H1 (cell line): ENCODE measurements at regions not wholly inside any gene's neighbourhood (a gene's known extent, or its start where the extent isn't known, plus 50 kb on each side); places are given as distances from the start of the nearest gene placed in this dataset.

Source experiments
- CTCF ChIA-PET: fragments of 300-600 bp; sonication (Branson Sonifier 250); formaldehyde crosslinking; loops from one replicate; lab custom pipeline; 2021; ENCODE audit not compliant: partially characterized antibody; lab: Charles Lee
- POLR2A ChIA-PET: fragments of 300-600 bp; sonication (Branson Sonifier 250); formaldehyde crosslinking; loops from one replicate; lab custom pipeline; 2021; ENCODE audit warnings: inconsistent platforms; ENCODE audit not compliant: partially characterized antibody; lab: Charles Lee
- DNase-seq, 2 experiments: peaks; one replicate each; pipeline versions ENCODE4 v3.0.0 to v3.0.0-alpha.2; 2010 to 2022; ENCODE audit warnings: low spot score in 2 of 2, low read depth in 1 of 2, mixed read lengths in 1 of 2
- FAIRE-seq: peaks from 2 replicates; lab custom pipeline; 2011; peaks lifted over from hg19 to GRCh38; lab: Jason Lieb, UNC
- H2AFZ ChIP-seq: 2 replicates; pipeline ENCODE4 v1.8.1; 2012; ENCODE audit warnings: low read length, inconsistent platforms
- H2AK5ac ChIP-seq: 2 replicates; pipeline ENCODE4 v1.6.1; 2013; ENCODE audit warnings: low read depth, low read length
- H2BK120ac ChIP-seq: replicated peaks from 2 replicates; pipeline ENCODE3; 2013; ENCODE audit warnings: low read depth, low read length, inconsistent platforms
- H2BK12ac ChIP-seq: 2 replicates; pipeline ENCODE4 v1.6.1; 2013; ENCODE audit warnings: low read depth, low read length
- H2BK15ac ChIP-seq: 2 replicates; pipeline ENCODE4 v1.6.1; 2013; ENCODE audit warnings: low read length
- H2BK20ac ChIP-seq: 2 replicates; pipeline ENCODE4 v1.6.1; 2013; ENCODE audit warnings: low read length
- H2BK5ac ChIP-seq: 2 replicates; pipeline ENCODE4 v1.6.1; 2013; ENCODE audit warnings: low read depth, low read length
- H3K14ac ChIP-seq: 2 replicates; pipeline ENCODE4 v1.6.1; 2013; ENCODE audit warnings: inconsistent platforms; ENCODE audit not compliant: insufficient read length
- H3K18ac ChIP-seq: 2 replicates; pipeline ENCODE4 v1.6.1; 2013; ENCODE audit warnings: low read length; ENCODE audit errors: extremely low read depth
- H3K23ac ChIP-seq: 2 replicates; pipeline ENCODE4 v1.6.1; 2013; ENCODE audit warnings: inconsistent platforms; ENCODE audit not compliant: insufficient read length
- H3K23me2 ChIP-seq: 2 replicates; pipeline ENCODE4 v1.6.1; 2013; ENCODE audit warnings: low read depth, low read length
- H3K27ac ChIP-seq: 2 replicates; pipeline ENCODE4 v1.6.1; 2011; ENCODE audit warnings: low read depth, low read length, inconsistent platforms
- H3K27me3 ChIP-seq, 4 experiments: replicated peaks in 1 of 4; 1 replicate in 1 of 4; 2 replicates in 3 of 4; pipeline versions ENCODE4 v1.6.1 to v1.8.1; 2011 to 2013; ENCODE audit warnings: low read length in 3 of 4, mild to moderate bottlenecking in 3 of 4, inconsistent platforms in 2 of 4, mixed read lengths in 2 of 4, moderate library complexity in 1 of 4; ENCODE audit not compliant: control insufficient read depth in 3 of 4, insufficient read depth in 3 of 4; ENCODE audit errors: extremely low read depth in 1 of 4
- H3K36me3 ChIP-seq, 4 experiments: 2 replicates each; pipeline versions ENCODE4 v1.6.1 to v1.8.1; 2011 to 2013; ENCODE audit warnings: mild to moderate bottlenecking in 4 of 4, low read length in 3 of 4, moderate library complexity in 2 of 4, control low read depth in 1 of 4, inconsistent platforms in 1 of 4; ENCODE audit not compliant: insufficient read depth in 4 of 4, control insufficient read depth in 2 of 4
- H3K4ac ChIP-seq: replicated peaks from 2 replicates; pipeline ENCODE3; 2013; ENCODE audit warnings: low read length, low read depth, mixed read lengths, inconsistent platforms; ENCODE audit not compliant: insufficient read length
- H3K4me1 ChIP-seq, 4 experiments: replicated peaks in 1 of 4; 1 replicate in 1 of 4; 2 replicates in 3 of 4; pipeline versions ENCODE4 v1.6.1 to v1.8.1; 2011 to 2013; ENCODE audit warnings: low read length in 3 of 4, inconsistent platforms in 2 of 4, mixed read lengths in 1 of 4; ENCODE audit not compliant: insufficient read depth in 4 of 4, control insufficient read depth in 3 of 4
- H3K4me2 ChIP-seq, 2 experiments: 2 replicates each; pipeline versions ENCODE4 v1.6.1 to v1.8.1; 2011 to 2013; ENCODE audit warnings: low read depth in 2 of 2, low read length in 2 of 2, control low read depth in 1 of 2, inconsistent platforms in 1 of 2, mild to moderate bottlenecking in 1 of 2; ENCODE audit not compliant: insufficient read depth in 1 of 2
- H3K4me3 ChIP-seq, 4 experiments: fragments of 200-600, 300-600 bp in 1 of 4; sonication (generic), shearing (Covaris generic), sonication (Bioruptor Twin) in 1 of 4; 2 replicates each; pipeline versions ENCODE4 v1.5.1 to v1.8.1; 2011 to 2016; ENCODE audit warnings: low read length in 4 of 4, low read depth in 3 of 4, control low read depth in 2 of 4, inconsistent platforms in 2 of 4, mild to moderate bottlenecking in 2 of 4, mixed read lengths in 1 of 4, moderate library complexity in 1 of 4; ENCODE audit not compliant: insufficient read depth in 2 of 4; ENCODE audit errors: extremely low read depth in 1 of 4
- H3K56ac ChIP-seq: replicated peaks from 2 replicates; pipeline ENCODE3; 2013; ENCODE audit warnings: low read depth, mild to moderate bottlenecking, mixed read lengths, low read length, inconsistent platforms; ENCODE audit not compliant: insufficient read length
- H3K79me1 ChIP-seq: 2 replicates; pipeline ENCODE4 v1.6.1; 2013; ENCODE audit warnings: low read depth, low read length, control low read depth
- H3K79me2 ChIP-seq, 2 experiments: 2 replicates each; pipeline versions ENCODE4 v1.6.1 to v1.8.1; 2012 to 2013; ENCODE audit warnings: low read length in 2 of 2, mild to moderate bottlenecking in 2 of 2, inconsistent platforms in 1 of 2; ENCODE audit not compliant: insufficient read depth in 2 of 2, control insufficient read depth in 1 of 2
- H3K9ac ChIP-seq, 4 experiments: replicated peaks in 1 of 4; 1 replicate in 1 of 4; 2 replicates in 3 of 4; pipeline versions ENCODE4 v1.6.1 to v1.8.1; 2011 to 2013; ENCODE audit warnings: low read depth in 3 of 4, low read length in 3 of 4, control low read depth in 2 of 4, mild to moderate bottlenecking in 2 of 4, moderate library complexity in 2 of 4, inconsistent platforms in 1 of 4; ENCODE audit errors: extremely low read depth in 1 of 4
- H3K9me3 ChIP-seq, 2 experiments: 2 replicates each; pipeline versions ENCODE4 v1.6.1 to v1.8.1; 2012 to 2013; ENCODE audit warnings: mild to moderate bottlenecking in 2 of 2, moderate library complexity in 2 of 2, control low read depth in 1 of 2, inconsistent platforms in 1 of 2, low read depth in 1 of 2, low read length in 1 of 2, mixed read lengths in 1 of 2; ENCODE audit not compliant: insufficient read depth in 2 of 2
- H4K20me1 ChIP-seq, 2 experiments: replicated peaks in 1 of 2; 2 replicates each; pipeline versions ENCODE3 to v1.8.1; 2011 to 2013; ENCODE audit warnings: inconsistent platforms in 2 of 2, low read length in 2 of 2, mild to moderate bottlenecking in 1 of 2; ENCODE audit not compliant: insufficient read depth in 2 of 2, control insufficient read depth in 1 of 2
- H4K5ac ChIP-seq: 2 replicates; pipeline ENCODE4 v1.6.1; 2013; ENCODE audit warnings: low read length, low read depth, mixed read lengths, inconsistent platforms; ENCODE audit not compliant: insufficient read length
- H4K8ac ChIP-seq: 2 replicates; pipeline ENCODE4 v1.8.0; 2013; ENCODE audit warnings: mild to moderate bottlenecking, moderate library complexity, low read length, inconsistent platforms; ENCODE audit not compliant: insufficient read depth; ENCODE audit errors: extremely low read depth
- H4K91ac ChIP-seq: replicated peaks from 2 replicates; pipeline ENCODE3; 2013; ENCODE audit warnings: low read length, mixed read lengths, inconsistent platforms; ENCODE audit not compliant: insufficient read length
- BCL11A ChIP-seq, 2 experiments: IDR thresholded peaks; one replicate each; pipeline ENCODE4 v1.6.1; 2011; ENCODE audit warnings: low read depth in 2 of 2, low read length in 2 of 2, mild to moderate bottlenecking in 2 of 2
- CBX8 ChIP-seq: fragments of 300-800, 300-1000 bp; sonication (generic); IDR thresholded peaks from 2 replicates; pipeline ENCODE4 v1.7.1; 2016; ENCODE audit warnings: low read depth, low read length, borderline replicate concordance
- JUN ChIP-seq: IDR thresholded peaks from 2 replicates; pipeline ENCODE4 v1.6.1; 2011; ENCODE audit warnings: low read depth, mild to moderate bottlenecking, improper control_type of control experiment, low read length
- JUND ChIP-seq: IDR thresholded peaks from 2 replicates; pipeline ENCODE4 v1.6.1; 2011; ENCODE audit warnings: mild to moderate bottlenecking, improper control_type of control experiment, low read length
- KDM4A ChIP-seq: IDR thresholded peaks from one replicate; pipeline ENCODE4 v1.7.1; 2012; ENCODE audit warnings: low read depth, mild to moderate bottlenecking, moderate library complexity, low read length, inconsistent platforms; ENCODE audit not compliant: severe bottlenecking
- POLR2AphosphoS5 ChIP-seq: IDR thresholded peaks from 2 replicates; pipeline ENCODE4 v1.6.1; 2011; ENCODE audit warnings: low read depth, low read length
- RNF2 ChIP-seq: fragments of 200-900, 300-1000 bp; sonication (generic); IDR thresholded peaks from 2 replicates; pipeline ENCODE4 v1.7.1; 2016; ENCODE audit warnings: borderline replicate concordance, low read depth, mild to moderate bottlenecking, antibody characterized with exemption, low read length; ENCODE audit not compliant: poor library complexity, severe bottlenecking; ENCODE audit errors: missing control alignments
- RXRA ChIP-seq: IDR thresholded peaks from 2 replicates; pipeline ENCODE4 v1.6.1; 2011; ENCODE audit warnings: low read depth, mild to moderate bottlenecking, low read length, moderate library complexity; ENCODE audit not compliant: insufficient read depth
- SP2 ChIP-seq: IDR thresholded peaks from 2 replicates; pipeline ENCODE4 v1.6.1; 2012; ENCODE audit warnings: mild to moderate bottlenecking, low read length, inconsistent platforms
- WGBS, 2 experiments: shearing (Covaris generic) in 1 of 2; methylation state at CpG; one replicate each; pipeline versions ENCODE4 v1.1.6 to v1.1.7; 2013 to 2015; ENCODE audit warnings: low lambda C conversion rate in 2 of 2, mixed read lengths in 2 of 2, inconsistent platforms in 1 of 2, low coverage in 1 of 2, missing lambda C conversion rate in 1 of 2; ENCODE audit not compliant: insufficient replicate concordance in 2 of 2, insufficient coverage in 1 of 2, insufficient read length in 1 of 2; ENCODE audit errors: extremely low coverage in 1 of 2, missing lambda C conversion rate in 1 of 2; 5-methylcytosine and 5-hydroxymethylcytosine counted together
- TF ChIP-seq, protein P1 (sequence below): IDR thresholded peaks from 2 replicates; pipeline ENCODE4 v1.6.1; 2012; ENCODE audit warnings: low read length, inconsistent platforms

DNA sequence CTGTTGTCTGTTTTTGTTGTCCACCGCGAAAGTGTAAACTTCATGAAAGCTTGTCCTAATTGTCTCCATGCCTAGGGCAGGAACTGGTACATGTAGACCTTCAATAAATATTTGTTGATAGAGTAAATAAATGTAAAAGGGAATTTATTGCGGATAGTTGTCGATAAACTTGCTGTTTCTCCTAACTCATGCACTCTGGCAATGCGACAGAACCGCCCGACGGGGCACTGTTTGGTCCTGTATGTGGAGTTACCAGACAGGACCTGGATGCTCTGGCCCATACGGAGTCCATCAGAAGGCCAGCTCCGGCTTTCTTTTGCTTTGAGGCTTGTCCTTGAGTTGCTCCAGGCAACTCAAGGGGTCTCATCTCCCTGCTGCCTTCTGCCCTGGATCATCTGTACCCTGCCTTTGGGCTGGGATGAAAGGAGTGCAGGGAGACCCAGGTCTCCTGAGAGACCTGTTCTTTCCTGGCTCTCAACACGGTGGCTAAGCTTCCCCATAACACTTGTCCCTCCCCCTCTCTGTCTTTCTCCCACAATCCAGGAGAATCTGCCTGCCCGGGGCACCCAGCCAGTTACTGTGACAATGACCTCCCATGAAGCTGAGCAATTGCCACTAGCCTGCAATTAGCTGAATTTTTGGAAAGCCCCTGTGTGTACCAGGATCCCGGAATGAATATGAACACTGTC lies 149.5 kb upstream of the PTCH1 start:
- no peak overlapping the region for H3K18ac ChIP-seq
- 0 out of 2 replicates have a peak overlapping the region, but pooled peaks have one; percentile 36 for H2AFZ ChIP-seq
- H3K56ac ChIP-seq: no peak overlapping the region
- DNase-seq (no peak), FAIRE-seq (no peak)
- 0 out of 2 replicates have a peak overlapping the region, but pooled peaks have one; percentile 16 for H2BK5ac ChIP-seq
- peak overlapping the region; percentile 29 to 30; a peak in 2 of 4 replicates for H3K4me2 ChIP-seq
- H3K14ac ChIP-seq: no peak overlapping the region
- peak overlapping the region; percentile 40 for H2BK20ac ChIP-seq
- H3K79me1 ChIP-seq: no peaks in the 10 kb centered on the region
- no peak overlapping the region for H3K27ac ChIP-seq
- H4K5ac ChIP-seq: no peak overlapping the region
- no peaks in the 10 kb centered on the region for H3K79me2 ChIP-seq
- no peaks in the 10 kb centered on the region for H3K27me3 ChIP-seq
- H3K9ac ChIP-seq: no peak overlapping the region
- no peak overlapping the region for H4K91ac ChIP-seq
- no peaks in the 10 kb centered on the region for H3K23me2 ChIP-seq
- H3K4ac ChIP-seq: no peak overlapping the region
- 79% methylated on average over 13 of the region's 13 CpGs; no CpG with 5 or more reads in 1 of the 2 experiments for WGBS, 2 experiments
- no peaks in the 10 kb centered on the region for H4K20me1 ChIP-seq
- no peak overlapping the region for H2BK15ac ChIP-seq
- no peak overlapping the region for H4K8ac ChIP-seq
- ChIA-PET CTCF (interaction anchor here (0.5 to 1.3 kb wide), 2 partner anchors 12 to 333 kb away, joined by 3 read pairs; no protein-coding TSS in a partner anchor), POLR2A (interaction anchor here (0.6 kb wide), 1 partner anchor 407 kb away, joined by 3 read pairs; no protein-coding TSS in a partner anchor)
- H2BK120ac ChIP-seq: no peak overlapping the region
- 0 out of 2 replicates have a peak overlapping the region, but pooled peaks have one; percentile 39 for H2BK12ac ChIP-seq
- peaks cover 0 to 5% (median 4%) of the 10 kb centered on the region in 4 experiments; a peak in 6 of 7 replicates for H3K4me1 ChIP-seq
- H3K23ac ChIP-seq: no peak overlapping the region
- H2AK5ac ChIP-seq: no peak overlapping the region
- no peaks in the 10 kb centered on the region for H3K36me3 ChIP-seq
- H3K4me3 ChIP-seq: peak overlapping the region in 1 of 4 experiments; percentile 28; a peak in 1 of 8 replicates
- no peaks in the 10 kb centered on the region for H3K9me3 ChIP-seq
- TF ChIP-seq, protein P1, sequence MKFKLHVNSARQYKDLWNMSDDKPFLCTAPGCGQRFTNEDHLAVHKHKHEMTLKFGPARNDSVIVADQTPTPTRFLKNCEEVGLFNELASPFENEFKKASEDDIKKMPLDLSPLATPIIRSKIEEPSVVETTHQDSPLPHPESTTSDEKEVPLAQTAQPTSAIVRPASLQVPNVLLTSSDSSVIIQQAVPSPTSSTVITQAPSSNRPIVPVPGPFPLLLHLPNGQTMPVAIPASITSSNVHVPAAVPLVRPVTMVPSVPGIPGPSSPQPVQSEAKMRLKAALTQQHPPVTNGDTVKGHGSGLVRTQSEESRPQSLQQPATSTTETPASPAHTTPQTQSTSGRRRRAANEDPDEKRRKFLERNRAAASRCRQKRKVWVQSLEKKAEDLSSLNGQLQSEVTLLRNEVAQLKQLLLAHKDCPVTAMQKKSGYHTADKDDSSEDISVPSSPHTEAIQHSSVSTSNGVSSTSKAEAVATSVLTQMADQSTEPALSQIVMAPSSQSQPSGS: no peak
- no peak for TF ChIP-seq JUND
- TF ChIP-seq POLR2AphosphoS5: no peak
- no peak for TF ChIP-seq KDM4A
- no peak for TF ChIP-seq RXRA
- no peak for TF ChIP-seq BCL11A (IDR thresholded peaks at IDR 0.05; ENCODE audit: low read depth in 2 of 2, low read length in 2 of 2)
- TF ChIP-seq JUN: no peak
- no peak for TF ChIP-seq RNF2
- no peak for TF ChIP-seq SP2
- no peak for TF ChIP-seq CBX8
